HG03571 (cell line): ENCODE measurements at regions not wholly inside any gene's neighbourhood (a gene's known extent, or its start where the extent isn't known, plus 50 kb on each side); places are given as distances from the start of the nearest gene placed in this dataset.
"Not testable (repeated sequence)": the region's sequence is repeated elsewhere in the genome, so short reads cannot be mapped to it uniquely, and the experiment has no call there.

Experiments
- ATAC-seq: cut with Tn5 transposase; IDR thresholded peaks from one replicate; pipeline ENCODE4 v1.9.1; 2021; ENCODE audit not compliant: unreplicated experiment

DNA sequence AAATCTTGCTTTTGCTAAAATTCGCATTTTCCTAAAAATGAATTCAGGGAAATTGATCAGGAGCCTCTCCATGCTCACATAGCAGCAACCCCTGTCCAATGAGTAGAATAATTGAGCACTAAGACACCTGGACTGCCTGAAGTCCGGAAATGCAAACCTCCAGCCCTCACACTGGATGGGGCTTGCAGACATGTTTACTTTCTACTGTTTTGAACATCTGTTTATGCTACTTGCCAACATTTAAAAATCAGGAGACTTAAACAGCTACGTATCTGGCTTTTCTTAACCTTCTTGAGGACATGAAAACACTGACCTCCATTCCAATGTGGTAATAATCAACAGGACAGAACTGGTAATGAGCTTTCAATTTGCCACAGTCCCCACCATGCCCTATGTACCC is 184.4 kb downstream of the SHOX2 start:
- no peak for ATAC-seq

DNA sequence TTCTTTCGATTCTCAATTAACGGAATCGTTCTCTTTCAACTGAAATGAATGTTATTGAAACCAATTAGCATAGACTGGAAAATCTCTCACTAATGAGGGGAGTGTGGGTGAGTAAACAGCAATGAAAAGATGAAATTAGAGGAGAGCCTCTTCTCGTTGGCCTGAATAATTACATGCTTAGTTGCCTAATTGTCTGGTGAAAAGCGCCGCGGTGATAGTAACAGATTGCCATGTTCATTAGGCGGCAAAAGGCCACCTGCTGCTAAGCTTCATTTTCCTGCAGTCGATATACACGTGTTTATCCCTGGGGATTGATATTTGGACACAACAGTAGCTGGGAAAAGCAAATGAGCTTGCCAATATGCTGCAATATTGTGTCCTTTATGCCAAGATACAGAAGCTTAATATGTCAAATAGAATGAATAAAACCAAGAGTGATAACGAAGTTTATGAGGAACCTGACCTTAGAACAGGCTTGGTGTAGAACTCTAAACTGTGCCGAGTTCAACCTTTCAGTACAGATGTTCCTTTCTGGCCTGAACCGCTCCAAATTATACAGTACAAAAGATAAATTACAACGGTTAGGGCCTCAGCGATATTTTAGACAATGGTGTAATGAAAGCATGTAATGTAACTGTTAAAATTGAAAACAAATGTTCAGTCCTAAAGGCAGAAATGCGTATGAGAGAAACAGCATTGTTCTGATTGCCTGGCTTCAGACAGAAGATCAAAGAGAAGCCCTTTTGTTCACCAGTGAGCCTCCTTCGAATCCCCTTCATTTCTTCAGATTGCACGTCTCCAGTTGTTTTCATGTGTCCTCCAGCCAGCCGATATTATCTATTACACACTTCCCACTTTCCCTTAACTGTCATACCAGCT is 185.2 kb downstream of the SHOX2 start:
- ATAC-seq, result no peak

DNA sequence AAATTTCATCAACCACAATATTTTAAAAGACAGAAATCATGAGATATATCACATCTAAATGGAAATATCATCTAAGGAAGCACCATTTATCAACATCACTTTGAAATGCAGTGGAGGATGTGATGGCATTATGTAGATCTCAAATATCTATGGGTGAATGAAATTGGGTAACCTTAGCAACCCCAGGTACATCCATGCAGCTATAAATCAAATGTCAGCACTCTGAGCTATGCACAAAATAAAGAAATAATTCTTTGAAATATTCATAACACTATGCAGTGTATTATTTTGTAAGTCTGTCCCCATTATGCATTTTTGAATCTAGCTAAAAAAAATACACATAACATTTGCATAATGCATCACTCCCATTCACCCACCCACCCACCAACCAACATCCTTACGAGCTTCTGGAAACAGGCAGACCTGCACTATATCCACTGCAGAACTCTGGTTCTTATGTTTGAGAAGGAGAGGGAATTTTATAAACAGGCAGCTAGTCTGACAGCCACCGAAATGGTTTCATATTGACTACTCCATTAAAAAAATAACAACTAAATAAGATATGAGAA is 186.8 kb downstream of the SHOX2 start:
- ATAC-seq, result no peak

DNA sequence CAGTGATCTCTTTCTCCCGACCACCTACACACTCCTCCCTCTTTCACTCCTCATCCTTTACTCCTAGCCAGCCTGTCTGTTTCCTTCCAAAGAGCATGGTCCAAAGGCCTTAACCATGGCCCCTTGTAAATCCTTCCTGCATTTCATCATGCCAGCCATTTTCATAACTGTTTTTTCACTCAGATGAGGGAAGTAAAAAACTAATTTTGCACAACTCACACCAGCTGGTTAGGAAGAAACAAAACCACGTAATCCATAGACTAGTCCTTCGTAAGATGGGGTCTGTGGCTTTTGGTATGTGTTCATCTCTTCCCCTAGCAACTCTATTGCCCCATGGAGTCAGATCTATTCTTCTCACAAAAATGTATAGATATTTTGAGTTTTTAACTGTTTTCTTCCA is 187.8 kb downstream of the SHOX2 start:
- no peak for ATAC-seq

DNA sequence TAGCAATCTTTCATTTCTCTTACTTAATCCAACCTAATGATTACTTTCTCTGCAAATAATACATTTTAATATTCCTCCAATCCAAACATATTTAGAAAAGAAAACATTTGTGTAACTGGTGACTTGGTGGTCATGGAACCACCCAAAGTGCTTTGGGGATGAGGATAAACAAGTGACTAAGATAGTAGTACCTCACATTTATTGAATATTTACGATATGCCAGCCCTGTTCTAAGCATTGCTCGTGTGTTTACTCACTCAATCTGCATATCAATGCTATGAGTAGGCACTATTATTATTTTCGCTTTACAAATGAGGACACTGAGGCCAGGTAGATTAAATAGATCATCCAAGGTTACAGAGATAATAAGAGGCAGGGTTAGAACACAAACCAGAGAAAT is 189.5 kb downstream of the SHOX2 start:
- no peak for ATAC-seq

DNA sequence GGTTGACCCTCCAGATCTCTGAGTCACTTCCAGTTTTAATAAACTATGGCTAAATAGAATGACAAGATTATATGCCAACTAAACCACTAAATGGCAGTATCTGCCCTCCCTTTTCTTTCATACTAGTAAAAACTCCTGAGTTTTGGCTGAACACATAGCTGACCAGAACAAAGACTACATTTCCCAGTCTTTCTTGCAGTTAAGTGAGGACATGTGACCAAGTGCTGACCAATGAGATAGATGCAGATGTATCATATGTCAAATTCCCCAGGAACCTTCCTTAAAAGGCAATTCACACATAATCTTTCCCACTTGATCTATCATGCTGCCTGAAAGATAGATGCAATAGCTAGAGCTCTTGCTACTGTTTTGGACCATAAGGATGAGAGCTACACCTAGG is 191.3 kb downstream of the SHOX2 start:
- no peak for ATAC-seq

DNA sequence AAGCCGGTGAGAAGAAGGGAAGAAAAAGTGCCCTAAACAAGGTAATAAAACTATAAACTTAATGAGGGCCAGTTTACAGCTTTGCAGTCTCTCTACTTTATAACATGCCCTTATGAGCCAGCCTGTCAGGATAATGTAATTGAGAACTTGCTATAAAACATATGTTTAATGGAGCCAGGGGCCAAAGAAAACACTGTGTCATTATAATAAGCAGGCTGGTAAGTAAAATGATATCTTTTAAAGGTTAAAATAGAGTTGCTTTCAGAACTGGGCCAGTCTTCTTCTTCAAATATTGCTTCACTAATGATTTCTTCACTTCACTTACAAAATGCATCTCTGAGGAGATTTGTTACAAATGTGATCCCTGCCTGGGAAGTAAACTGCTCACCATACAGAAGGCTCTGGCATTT is 192.5 kb downstream of the SHOX2 start:
- no peak for ATAC-seq

DNA sequence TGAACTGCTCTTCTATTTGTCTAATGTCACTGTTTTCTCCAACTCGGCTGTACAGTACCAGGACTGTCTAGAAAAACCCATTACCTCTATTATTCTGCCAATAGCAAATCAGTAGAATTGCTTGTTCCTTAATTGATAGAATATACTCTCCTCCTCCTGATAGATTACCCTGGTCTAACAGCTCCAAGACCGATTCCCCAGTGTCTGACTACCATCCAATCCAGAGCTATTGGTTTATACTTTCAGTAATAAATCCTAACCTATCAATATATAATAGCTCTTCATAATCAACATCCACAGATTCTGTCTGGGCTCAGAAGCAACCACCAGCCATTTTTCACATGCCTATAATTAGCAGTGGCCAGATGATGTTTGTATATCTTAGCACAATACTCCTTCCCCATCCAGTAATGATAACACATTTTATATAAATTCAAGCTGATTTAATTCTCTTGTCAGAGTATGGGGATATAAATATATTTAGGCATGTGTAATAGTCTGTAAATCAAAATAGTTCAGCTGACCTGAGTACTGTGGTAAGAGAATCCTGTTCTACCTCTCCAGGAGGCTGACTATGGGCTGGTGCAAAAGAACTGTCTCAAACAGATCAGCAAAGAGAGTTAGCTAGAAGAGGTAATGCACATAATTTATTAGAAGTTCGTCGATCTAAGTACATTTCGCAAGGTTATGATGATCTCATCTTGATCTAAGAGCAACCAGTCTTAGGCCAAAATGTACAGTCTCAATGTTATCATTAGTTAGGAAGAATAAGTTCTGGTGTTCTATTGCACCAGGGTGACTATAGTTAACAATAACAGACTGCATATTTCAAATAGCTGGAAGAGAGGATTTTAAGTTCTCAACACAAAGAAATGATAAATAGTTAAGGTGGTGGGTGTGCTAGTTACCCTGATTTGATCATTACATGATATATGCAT is 193.4 kb downstream of the SHOX2 start:
- ATAC-seq, result no peak

DNA sequence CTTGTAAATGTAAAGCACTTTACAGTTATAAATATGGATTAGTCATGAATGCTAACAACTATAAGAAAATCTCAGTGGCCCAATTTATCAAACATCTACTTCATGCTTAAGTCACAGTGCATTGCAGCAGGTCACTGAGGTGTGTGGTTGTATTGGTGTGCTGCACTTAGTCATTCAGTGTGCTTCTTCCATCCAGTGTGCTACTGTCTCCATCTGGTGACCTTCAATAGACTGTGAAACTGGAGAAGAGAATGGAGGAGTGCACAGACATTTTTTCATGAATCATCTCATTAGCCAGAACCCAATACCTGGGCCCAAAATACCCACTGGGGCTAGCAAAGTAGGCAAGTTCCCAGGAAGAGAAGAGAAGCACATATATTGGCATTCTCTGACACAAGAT is 199.6 kb downstream of the SHOX2 start:
- no peak for ATAC-seq

DNA sequence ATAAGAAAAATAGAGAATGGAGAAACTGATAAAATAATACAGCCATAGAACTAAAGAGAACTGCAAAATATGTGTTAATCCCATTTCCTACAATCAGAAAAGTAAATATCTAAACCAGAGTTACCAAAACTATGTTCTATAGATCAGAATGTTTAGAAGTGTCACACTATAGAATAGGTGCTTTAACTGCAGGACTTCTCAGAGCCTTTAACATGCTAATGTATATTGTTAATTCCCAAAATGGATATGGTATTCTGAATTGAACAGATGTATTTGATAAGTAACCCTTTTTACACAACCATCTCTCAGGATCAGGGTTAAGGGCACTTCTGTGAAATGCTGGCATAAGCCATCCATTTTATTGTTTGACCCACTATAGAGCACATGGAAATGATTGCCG is 200.3 kb downstream of the SHOX2 start:
- ATAC-seq, result no peak

DNA sequence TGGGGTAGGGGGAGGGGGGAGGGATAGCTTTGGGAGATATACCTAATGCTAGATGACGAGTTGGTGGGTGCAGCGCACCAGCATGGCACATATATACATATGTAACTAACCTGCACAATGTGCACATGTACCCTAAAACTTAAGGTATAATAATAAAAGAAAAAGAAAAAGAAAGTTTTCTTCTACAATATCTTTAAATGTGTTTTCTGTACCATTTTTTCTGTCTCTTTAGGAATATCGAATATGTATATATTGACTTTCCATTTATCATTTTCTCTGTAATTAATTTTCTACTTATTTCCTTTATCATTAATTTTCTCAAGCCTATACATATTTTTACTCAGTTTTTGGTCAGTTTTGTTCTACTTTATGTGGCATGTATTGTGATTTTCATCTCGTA is 203.5 kb downstream of the SHOX2 start:
- not testable (repeated sequence) for ATAC-seq

DNA sequence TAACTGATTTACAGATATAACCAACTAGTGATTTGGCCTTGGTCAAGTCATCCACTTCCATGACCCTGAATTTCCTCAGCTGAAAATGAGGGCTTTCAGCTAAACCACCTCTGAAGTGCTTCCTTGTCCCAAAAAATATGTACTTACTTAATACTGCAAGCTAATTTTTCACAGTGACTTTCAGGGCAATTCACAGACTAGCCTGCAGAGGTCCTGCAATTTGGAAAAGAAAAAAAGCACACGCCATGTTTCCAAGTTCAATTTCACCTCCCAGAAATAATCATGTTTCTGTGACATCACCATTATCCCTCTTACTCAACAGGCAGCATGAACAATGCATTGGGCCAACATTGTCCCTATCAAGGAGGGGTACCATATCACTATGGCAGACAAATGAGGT is 218.2 kb downstream of the SHOX2 start:
- no peak for ATAC-seq

DNA sequence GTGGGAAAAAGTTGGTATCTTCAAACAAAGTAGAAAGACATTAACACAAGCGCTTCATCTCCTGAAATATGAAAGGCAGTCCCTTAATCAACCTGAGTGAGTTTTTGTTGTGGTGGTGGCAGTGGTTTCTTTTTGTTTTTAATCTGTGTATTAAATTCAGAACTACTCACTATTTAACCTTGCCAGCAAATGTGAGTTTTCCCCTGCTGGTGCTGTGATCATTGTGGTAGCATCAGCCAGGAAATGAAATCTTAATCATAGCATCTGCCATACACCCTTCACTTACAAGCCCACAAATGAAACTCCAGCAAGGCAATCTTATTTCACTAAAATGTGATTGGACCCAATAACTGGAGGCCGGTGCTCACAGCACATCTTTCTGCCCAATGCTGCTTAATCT is 229.7 kb downstream of the SHOX2 start:
- ATAC-seq, result no peak

DNA sequence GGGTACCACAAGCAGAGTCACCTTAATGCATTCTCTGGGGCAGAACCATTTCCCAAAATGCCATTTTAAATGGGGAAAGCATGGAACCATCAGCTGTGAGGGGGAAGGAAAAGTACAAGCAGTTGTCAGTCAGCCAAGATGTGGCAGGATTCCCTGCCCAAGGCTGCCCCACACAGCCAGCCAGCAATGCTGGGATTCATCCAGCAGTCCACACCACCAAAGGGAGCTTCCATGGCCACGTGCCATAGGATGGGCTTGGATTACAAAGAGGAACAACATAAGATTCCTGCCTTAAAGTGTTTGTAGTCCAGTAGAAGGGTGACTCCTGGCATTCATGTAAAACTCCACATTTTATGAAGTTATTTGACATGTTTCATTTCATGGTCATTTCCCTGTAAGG is 233.3 kb downstream of the SHOX2 start:
- no peak for ATAC-seq

DNA sequence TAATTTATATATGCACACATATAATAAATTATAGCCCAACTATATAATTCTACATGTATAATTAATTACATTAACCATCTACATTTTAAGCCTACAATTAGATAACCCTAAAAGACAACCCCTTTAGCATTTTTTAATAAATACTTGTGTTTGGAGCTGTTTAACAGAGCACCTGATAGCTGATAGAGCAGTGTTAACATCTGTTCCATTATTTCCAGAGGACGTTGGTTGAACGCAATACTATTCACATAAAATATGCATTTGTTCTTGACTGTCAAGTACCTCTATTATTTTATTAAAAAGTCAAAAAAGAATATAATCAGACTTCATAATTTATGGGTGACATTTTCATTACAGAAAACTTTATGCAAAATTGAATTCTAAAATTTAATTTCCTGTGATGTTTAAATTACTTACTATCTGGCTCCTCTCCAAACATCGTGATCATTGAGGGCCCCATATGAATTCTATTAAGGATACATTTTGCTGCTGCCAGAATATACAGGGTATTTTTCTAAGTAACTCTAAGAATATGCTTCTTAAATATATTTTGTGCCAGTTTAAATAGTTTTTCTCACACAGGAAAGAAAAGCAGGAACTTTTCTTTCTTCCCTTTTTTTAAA is 234.3 kb downstream of the SHOX2 start:
- no peak for ATAC-seq

DNA sequence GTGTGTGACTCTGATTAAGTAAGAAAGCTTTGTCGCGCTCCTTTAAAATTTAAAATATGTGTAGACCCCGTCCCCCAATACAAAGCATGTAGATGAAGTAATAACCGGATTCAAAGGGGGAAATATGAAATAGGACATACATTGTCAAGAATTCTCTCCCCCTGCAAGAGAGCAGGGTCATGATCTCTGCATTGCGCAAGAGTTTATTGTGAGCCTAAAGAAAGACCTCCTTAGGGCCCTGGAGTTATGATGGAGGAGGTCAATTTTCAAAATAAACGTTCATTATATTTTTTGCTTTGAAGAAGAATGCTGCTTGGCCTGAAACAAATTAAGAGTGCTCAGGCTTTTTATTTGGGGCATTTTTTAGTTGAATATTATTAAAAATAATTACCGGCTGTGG is 235.0 kb downstream of the SHOX2 start:
- ATAC-seq, result no peak

DNA sequence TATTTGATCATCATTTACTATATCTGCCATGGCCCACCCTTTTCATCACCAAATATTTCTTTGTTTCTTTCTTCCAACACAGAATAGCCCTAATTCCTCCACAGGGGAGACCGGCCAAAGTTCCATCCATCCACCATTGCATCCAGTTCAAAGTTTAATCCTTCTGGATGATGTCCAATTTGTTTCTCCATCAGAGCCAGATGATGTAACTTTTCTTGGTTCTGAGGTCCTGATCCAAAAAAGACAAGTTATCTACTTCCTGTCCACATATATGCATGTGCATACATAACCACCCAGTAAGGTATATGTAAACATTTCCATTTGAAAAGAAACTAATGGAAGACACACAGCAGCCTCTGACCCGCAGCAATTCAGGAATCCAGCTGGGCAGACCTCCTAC is 237.3 kb downstream of the SHOX2 start:
- ATAC-seq, result no peak

DNA sequence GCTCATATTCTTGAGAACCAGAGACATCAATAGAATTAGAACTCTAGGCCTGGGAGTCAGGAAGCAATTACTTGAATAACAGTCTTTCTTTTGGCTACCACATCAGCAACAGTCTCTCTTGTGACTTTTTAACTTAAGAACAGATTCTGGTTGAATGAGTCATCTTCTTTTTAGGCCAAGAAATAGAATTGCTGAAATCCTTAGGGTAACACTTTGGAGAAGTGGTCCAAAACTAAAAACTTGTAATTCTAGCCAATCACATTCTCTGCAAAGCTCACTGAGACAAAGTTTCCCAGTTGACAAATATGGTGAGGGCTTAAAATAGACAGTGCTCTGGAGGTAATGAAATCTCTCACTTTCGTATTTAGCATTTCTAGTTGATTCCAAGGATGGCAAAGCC is 238.0 kb downstream of the SHOX2 start:
- ATAC-seq, result no peak

DNA sequence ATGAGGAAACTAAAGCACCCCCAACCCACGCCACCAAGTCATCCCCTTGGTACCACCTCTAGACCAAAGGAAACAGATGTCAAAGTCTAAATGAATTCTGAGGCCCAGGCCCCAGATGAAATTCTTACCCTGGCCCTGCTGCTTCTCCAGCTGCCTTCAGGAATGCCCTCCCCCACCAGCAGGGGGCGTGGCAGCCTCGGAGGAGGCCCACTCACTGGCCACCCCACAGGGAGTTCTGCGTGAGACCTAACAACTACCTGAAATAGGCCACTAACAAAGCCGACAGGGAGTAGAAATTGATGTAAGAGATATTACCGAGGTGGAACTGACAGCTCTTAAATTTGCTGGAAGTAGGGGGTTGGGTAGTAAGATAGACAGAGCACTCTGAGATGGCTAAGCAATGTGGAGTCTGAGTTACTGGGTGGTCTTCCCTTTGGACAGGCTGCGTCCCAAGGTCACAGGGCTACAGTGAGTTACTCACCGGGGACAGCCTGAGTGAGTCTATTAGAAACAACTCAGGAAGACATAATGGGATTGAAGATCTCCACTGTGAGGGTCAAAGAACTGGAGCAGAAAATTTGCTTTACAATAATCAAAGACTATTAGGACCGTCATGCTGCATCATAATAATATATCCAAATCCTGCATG is 240.7 kb downstream of the SHOX2 start:
- ATAC-seq, result peak; percentile 78

DNA sequence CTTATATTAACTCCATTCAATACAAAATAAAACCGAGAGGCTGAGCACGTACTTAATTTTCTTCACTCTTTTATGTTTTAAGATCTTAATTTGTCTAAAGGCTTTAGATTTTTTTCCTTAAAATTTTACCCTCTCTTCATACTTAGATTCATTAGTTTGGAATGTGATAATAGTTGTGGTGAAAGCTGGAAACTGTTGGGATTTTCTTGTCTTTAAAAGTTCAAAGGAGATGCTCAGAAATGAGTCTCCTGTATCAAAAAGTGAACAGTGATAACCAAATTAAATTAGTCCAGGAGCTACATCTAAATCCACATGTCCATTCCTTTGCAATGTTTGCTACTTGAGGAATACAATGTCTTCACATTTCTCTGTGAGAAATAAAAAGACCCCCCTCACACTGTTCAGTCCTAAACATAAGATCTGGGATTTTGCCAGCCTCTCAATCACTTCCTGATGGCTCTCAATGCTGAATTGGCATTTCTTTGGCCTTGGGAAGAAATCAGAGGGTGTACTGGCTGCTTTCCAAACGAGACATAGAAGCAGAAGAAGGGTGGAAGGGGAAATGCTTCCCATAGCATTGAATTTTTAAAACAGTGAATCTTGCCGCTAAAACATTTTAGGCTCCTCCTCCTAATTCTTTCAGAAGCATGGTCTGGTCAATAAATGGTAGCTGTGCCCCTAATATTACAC is 245.0 kb downstream of the SHOX2 start:
- ATAC-seq, result no peak
